HUES6 (cell line): ENCODE measurements at regions not wholly inside any gene's neighbourhood (a gene's known extent, or its start where the extent isn't known, plus 50 kb on each side); places are given as distances from the start of the nearest gene placed in this dataset.
"Not testable (repeated sequence)": the region's sequence is repeated elsewhere in the genome, so short reads cannot be mapped to it uniquely, and the experiment has no call there.

Experiments
- H3K27ac ChIP-seq: 2 replicates; pipeline ENCODE4 v1.7.0; 2013; ENCODE audit warnings: low read depth, mild to moderate bottlenecking, low read length, inconsistent platforms
- H3K27me3 ChIP-seq: 2 replicates; pipeline ENCODE4 v1.6.1; 2013; ENCODE audit warnings: low read length; ENCODE audit not compliant: control insufficient read depth, insufficient read depth
- H3K36me3 ChIP-seq: 2 replicates; pipeline ENCODE4 v1.6.1; 2013; ENCODE audit warnings: low read length; ENCODE audit not compliant: control insufficient read depth, insufficient read depth
- H3K4me1 ChIP-seq: 2 replicates; pipeline ENCODE4 v1.6.1; 2013; ENCODE audit warnings: low read length; ENCODE audit not compliant: control insufficient read depth, insufficient read depth
- H3K4me3 ChIP-seq: 2 replicates; pipeline ENCODE4 v1.5.1; 2013; ENCODE audit warnings: low read depth, low read length
- H3K9ac ChIP-seq: one replicate; pipeline ENCODE4 v1.6.1; 2013; ENCODE audit warnings: mild to moderate bottlenecking, low read length
- H3K9me3 ChIP-seq: 2 replicates; pipeline ENCODE4 v1.6.1; 2013; ENCODE audit warnings: low read depth, low read length; ENCODE audit not compliant: control insufficient read depth, insufficient read depth

DNA sequence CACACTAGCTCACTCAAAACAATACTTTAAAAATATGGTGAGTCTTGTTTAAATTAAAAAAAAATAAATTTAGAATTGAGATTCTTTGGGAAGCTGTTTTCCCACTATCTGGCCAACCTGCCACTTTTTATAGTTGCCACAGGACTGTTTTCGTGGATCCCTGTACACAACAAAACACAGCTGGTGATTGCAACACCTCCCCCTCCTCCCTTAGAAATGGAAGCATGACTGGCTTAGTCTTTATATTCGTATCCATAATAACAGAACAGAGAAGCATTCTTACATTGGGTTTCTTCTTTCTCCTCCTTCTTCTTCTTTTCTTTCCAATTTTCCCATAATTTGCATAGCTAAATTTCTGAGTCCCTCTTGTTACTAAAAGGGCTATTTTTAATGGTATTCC lies 79.5 kb upstream of the GJB6 start:
- H3K4me1 ChIP-seq: no peaks in the 10 kb centered on the region
- H3K9me3 ChIP-seq: 0 out of 2 replicates have a peak, but pooled peaks cover 6% of the 10 kb centered on the region
- H3K4me3 ChIP-seq: no peak overlapping the region
- H3K9ac ChIP-seq: no peak overlapping the region
- H3K27me3 ChIP-seq: no peaks in the 10 kb centered on the region
- no peaks in the 10 kb centered on the region for H3K36me3 ChIP-seq
- H3K27ac ChIP-seq: no peak overlapping the region

- H3K9ac ChIP-seq: no peak overlapping the region
- 0 out of 2 replicates have a peak, but pooled peaks cover 6% of the 10 kb centered on the region for H3K9me3 ChIP-seq
- no peaks in the 10 kb centered on the region for H3K4me1 ChIP-seq
- H3K27ac ChIP-seq: no peak overlapping the region
- H3K27me3 ChIP-seq: no peaks in the 10 kb centered on the region
- no peaks in the 10 kb centered on the region for H3K36me3 ChIP-seq
- H3K4me3 ChIP-seq: no peak overlapping the region
These were observed 78.9 kb upstream of the GJB6 start for GRCh38 chr13:20311022-20311421.

- no peak overlapping the region for H3K4me3 ChIP-seq
- peaks cover 14% of the 10 kb centered on the region; the same call in 1 of the 2 replicates for H3K27me3 ChIP-seq
- no peaks in the 10 kb centered on the region for H3K4me1 ChIP-seq
- no peak overlapping the region for H3K9ac ChIP-seq
- H3K27ac ChIP-seq: no peak overlapping the region
- H3K9me3 ChIP-seq: 0 out of 2 replicates have a peak, but pooled peaks cover 6% of the 10 kb centered on the region
- no peaks in the 10 kb centered on the region for H3K36me3 ChIP-seq
These were observed 73.9 kb upstream of the GJB6 start for GRCh38 chr13:20306039-20306438.

DNA sequence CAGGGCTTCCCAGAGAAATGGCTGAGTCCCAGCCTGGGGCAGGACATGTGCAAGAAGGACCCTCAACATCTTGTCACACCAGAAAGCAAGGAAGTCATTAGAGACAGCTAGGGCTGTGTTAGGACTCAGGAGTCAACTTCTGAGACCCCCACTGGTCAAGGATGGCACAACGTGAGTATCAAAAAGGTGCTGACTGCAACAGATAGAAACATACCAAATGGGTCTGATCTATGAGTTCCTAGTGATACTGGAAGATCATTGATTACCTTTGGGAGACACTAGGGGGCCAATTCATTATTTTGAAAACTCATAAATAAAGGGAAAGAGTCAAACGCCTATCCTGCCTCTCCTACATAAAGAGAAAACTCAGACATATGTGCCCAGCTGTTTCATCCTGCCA lies 73.5 kb upstream of the GJB6 start:
- Histone ChIP-seq H3K4me3 (no peak overlapping the region), H3K27me3 (peaks cover 19% of the 10 kb centered on the region; the same call in 1 of the 2 replicates), H3K9me3 (0 out of 2 replicates have a peak, but pooled peaks cover 6% of the 10 kb centered on the region), H3K27ac (no peak overlapping the region), H3K9ac (no peak overlapping the region), H3K4me1 (no peaks in the 10 kb centered on the region), H3K36me3 (no peaks in the 10 kb centered on the region)

DNA sequence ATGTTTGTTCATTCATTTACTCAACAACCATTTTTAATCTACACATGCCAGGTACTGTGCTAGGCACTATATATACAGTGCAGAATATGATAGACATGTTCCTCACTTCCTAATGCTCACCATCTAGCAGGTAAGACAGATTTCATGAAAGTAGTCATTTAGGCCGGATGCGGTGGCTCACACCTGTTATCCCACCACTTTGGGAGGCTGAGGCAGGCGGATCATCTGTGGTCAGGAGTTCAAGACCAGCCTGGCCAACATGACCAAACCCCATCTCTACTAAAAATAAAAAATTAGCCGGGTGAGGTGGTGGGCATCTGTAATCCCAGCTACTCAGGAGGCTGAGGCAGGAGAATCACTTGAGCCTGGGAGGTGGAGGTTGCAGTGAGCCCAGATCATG lies 71.9 kb upstream of the GJB6 start:
- not testable (repeated sequence) for H3K4me1 ChIP-seq, H3K27ac ChIP-seq, H3K9ac ChIP-seq, H3K9me3 ChIP-seq, H3K36me3 ChIP-seq, H3K4me3 ChIP-seq
- H3K27me3 ChIP-seq: peaks cover 19% of the 10 kb centered on the region; the same call in 1 of the 2 replicates

- H3K36me3 ChIP-seq: no peaks in the 10 kb centered on the region
- peaks cover 5% of the 10 kb centered on the region; the same call in 1 of the 2 replicates for H3K4me1 ChIP-seq
- H3K4me3 ChIP-seq: no peak overlapping the region
- 0 out of 2 replicates have a peak, but pooled peaks cover 6% of the 10 kb centered on the region for H3K9me3 ChIP-seq
- peaks cover 19% of the 10 kb centered on the region; the same call in 1 of the 2 replicates for H3K27me3 ChIP-seq
- no peak overlapping the region for H3K27ac ChIP-seq
- no peak overlapping the region for H3K9ac ChIP-seq
These were observed 71.5 kb upstream of the GJB6 start for GRCh38 chr13:20303636-20304035.

- Histone ChIP-seq H3K4me1 (peaks cover 13% of the 10 kb centered on the region; the same call in 1 of the 2 replicates), H3K9ac (no peak overlapping the region), H3K27me3 (peaks cover 19% of the 10 kb centered on the region; the same call in 1 of the 2 replicates), H3K4me3 (peak overlapping the region; percentile 56), H3K27ac (no peak overlapping the region), H3K9me3 (no peaks in the 10 kb centered on the region), H3K36me3 (no peaks in the 10 kb centered on the region)
These were observed 69.4 kb upstream of the GJB6 start for GRCh38 chr13:20301403-20302071.

DNA sequence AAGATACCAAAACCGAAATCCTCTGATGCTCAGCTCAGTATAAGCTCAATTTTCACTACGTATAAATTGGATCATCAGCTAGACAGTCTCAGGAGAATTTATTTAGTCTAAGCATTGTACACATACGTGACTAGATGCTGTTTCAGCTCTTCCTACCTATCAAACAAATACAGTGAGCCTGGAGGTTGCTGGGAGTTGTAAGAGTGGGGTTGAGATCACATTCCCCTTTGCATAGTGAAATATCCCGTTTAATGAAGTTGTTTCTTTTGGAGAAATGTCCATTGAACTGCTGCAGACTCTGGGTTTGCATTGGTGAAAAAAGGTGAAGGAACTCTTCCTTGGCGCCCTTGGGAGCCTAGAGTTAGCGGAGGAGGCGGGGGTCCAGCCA lies 68.9 kb upstream of the GJB6 start:
- peaks cover 19% of the 10 kb centered on the region; the same call in 1 of the 2 replicates for H3K27me3 ChIP-seq
- no peak overlapping the region for H3K27ac ChIP-seq
- H3K4me3 ChIP-seq: peak overlapping the region; percentile 56
- no peaks in the 10 kb centered on the region for H3K36me3 ChIP-seq
- H3K4me1 ChIP-seq: peaks cover 13% of the 10 kb centered on the region; the same call in 1 of the 2 replicates
- H3K9me3 ChIP-seq: no peaks in the 10 kb centered on the region
- no peak overlapping the region for H3K9ac ChIP-seq

GRCh38 chr13:20297181-20297580 lies 65.1 kb upstream of the GJB6 start:
- Histone ChIP-seq H3K4me1 (peaks cover 13% of the 10 kb centered on the region; the same call in 1 of the 2 replicates), H3K36me3 (no peaks in the 10 kb centered on the region), H3K4me3 (no peak overlapping the region), H3K9ac (no peak overlapping the region), H3K27me3 (peaks cover 16% of the 10 kb centered on the region; the same call in 1 of the 2 replicates), H3K9me3 (no peaks in the 10 kb centered on the region), H3K27ac (no peak overlapping the region)

GRCh38 chr13:20295956-20296355 lies 63.8 kb upstream of the GJB6 start:
- Histone ChIP-seq H3K4me3 (no peak overlapping the region), H3K9me3 (peaks cover 5% of the 10 kb centered on the region; the same call in 1 of the 2 replicates), H3K27ac (no peak overlapping the region), H3K9ac (no peak overlapping the region), H3K4me1 (peaks cover 13% of the 10 kb centered on the region; the same call in 1 of the 2 replicates), H3K36me3 (no peaks in the 10 kb centered on the region), H3K27me3 (peaks cover 4% of the 10 kb centered on the region; the same call in 1 of the 2 replicates)

- peaks cover 5% of the 10 kb centered on the region; the same call in 1 of the 2 replicates for H3K9me3 ChIP-seq
- H3K4me3 ChIP-seq: no peak overlapping the region
- H3K27ac ChIP-seq: no peak overlapping the region
- no peak overlapping the region for H3K9ac ChIP-seq
- H3K27me3 ChIP-seq: no peaks in the 10 kb centered on the region
- H3K36me3 ChIP-seq: no peaks in the 10 kb centered on the region
- H3K4me1 ChIP-seq: peaks cover 10% of the 10 kb centered on the region; the same call in 1 of the 2 replicates
These were observed 62.4 kb upstream of the GJB6 start for GRCh38 chr13:20294497-20294896.
